Adrenal gland (tissue), 9 donors: ENCODE measurements at regions not wholly inside any gene's neighbourhood (a gene's known extent, or its start where the extent isn't known, plus 50 kb on each side); places are given as distances from the start of the nearest gene placed in this dataset.

ENCODE experiments used
- DNase-seq, 7 donors: peaks; one replicate each; pipeline ENCODE4 v3.0.0-alpha.2; 2019 to 2020
- H3K27ac ChIP-seq, 5 donors: fragments of 200-600 bp; sonication (generic) in 4 of 5; 1 replicate in 3 of 5; 2 replicates in 2 of 5; pipeline versions ENCODE4 v1.5.1 to v1.8.0; 2016 to 2020; ENCODE audit warnings: mild to moderate bottlenecking in 1 of 5
- H3K27me3 ChIP-seq: fragments of 200-600 bp; 2 replicates; pipeline ENCODE4 v1.8.0; 2021
- H3K36me3 ChIP-seq, 2 donors: fragments of 200-600 bp; replicated peaks in 1 of 2; 1 replicate in 1 of 2; 2 replicates in 1 of 2; pipeline versions ENCODE4 v1.5.1 to v1.8.0; 2018 to 2022
- H3K4me1 ChIP-seq, 2 donors: fragments of 200-600 bp; replicated peaks in 1 of 2; 1 replicate in 1 of 2; 2 replicates in 1 of 2; pipeline versions ENCODE4 v1.5.1 to v1.8.0; 2018 to 2021
- H3K4me3 ChIP-seq, 4 donors: fragments of 200-600 bp; sonication (generic) in 3 of 4; one replicate each; pipeline ENCODE4 v1.5.1; 2016 to 2018
- H3K9me3 ChIP-seq, 3 donors: fragments of 200-600 bp; sonication (generic) in 1 of 3; replicated peaks in 1 of 3; 1 replicate in 2 of 3; 2 replicates in 1 of 3; pipeline versions ENCODE4 v1.5.1 to v1.8.0; 2016 to 2021
- POLR2A ChIP-seq, 2 donors: fragments of 450-650 bp; IDR thresholded peaks; one replicate each; pipeline ENCODE4 v1.6.1; 2017; ENCODE audit warnings: antibody characterized with exemption in 2 of 2, mild to moderate bottlenecking in 2 of 2, moderate library complexity in 1 of 2
- WGBS, 4 donors: extraction: QIAGEN DNeasy Blood & Tissue Kit in 2 of 4; methylation state at CpG; one replicate each; pipeline versions ENCODE4 v1.1.5 to v1.1.7; 2013 to 2017; 5-methylcytosine and 5-hydroxymethylcytosine counted together
- intact Hi-C, 2 donors: fragments of 100-400 bp; cut with DNase I; formaldehyde crosslinking; loops; one replicate each; pipeline versions ENCODE4 v1.14.1 to v1.15.0; 2022 to 2023
- TF ChIP-seq, protein P1 (sequence below), 6 experiments: fragments of 450-650 bp in 4 of 6; fragments of 200-600 bp in 2 of 6; sonication (generic) in 1 of 6; IDR thresholded peaks; 1 replicate in 5 of 6; 2 replicates in 1 of 6; pipeline versions ENCODE4 v1.5.1 to v1.8.0; 2016 to 2021; ENCODE audit warnings: antibody characterized with exemption in 6 of 6, mild to moderate bottlenecking in 2 of 6, moderate library complexity in 1 of 6
- donor health status: healthy with polysubstance abuse.
- donor health status: Bipolar disorder and iron deficiency.
- donor health status: DM: yes; HTN: yes; CAD: no.
- donor health status: DM: no; HTN: no; CAD: no.
- donor health status: DM: no; HTN: no; CAD: no.

DNA sequence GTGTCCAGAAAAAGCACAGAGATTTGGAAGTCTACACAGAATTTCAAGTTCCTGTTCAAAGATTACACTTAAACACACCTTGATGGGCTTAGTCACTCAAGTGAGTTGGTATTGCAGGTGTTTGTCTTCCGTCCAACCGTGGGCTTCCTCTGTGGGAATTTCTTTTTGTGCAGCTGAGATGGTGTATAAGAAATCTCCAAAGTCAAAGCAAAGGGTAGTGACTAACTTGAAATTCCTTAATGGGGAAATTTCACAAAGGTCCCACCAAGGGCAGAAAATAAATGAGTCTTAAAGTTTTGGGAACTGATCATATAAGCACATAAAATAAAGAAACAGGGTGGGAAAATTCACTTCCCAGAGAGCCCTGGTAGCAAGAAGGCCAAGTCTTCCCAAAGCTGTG lies 102.0 kb upstream of the TNFAIP3 start:
- WGBS, 4 donors: 85 to 95% (median 91%) methylated on average over 2 of the region's 2 CpGs
- no peaks in the 10 kb centered on the region for H3K27me3 ChIP-seq
- TF ChIP-seq POLR2A (IDR thresholded peaks at IDR 0.05): no peak
- TF ChIP-seq, protein P1, sequence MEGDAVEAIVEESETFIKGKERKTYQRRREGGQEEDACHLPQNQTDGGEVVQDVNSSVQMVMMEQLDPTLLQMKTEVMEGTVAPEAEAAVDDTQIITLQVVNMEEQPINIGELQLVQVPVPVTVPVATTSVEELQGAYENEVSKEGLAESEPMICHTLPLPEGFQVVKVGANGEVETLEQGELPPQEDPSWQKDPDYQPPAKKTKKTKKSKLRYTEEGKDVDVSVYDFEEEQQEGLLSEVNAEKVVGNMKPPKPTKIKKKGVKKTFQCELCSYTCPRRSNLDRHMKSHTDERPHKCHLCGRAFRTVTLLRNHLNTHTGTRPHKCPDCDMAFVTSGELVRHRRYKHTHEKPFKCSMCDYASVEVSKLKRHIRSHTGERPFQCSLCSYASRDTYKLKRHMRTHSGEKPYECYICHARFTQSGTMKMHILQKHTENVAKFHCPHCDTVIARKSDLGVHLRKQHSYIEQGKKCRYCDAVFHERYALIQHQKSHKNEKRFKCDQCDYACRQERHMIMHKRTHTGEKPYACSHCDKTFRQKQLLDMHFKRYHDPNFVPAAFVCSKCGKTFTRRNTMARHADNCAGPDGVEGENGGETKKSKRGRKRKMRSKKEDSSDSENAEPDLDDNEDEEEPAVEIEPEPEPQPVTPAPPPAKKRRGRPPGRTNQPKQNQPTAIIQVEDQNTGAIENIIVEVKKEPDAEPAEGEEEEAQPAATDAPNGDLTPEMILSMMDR (IDR thresholded peaks at IDR 0.05): no peak
- H3K4me3 ChIP-seq: no peak overlapping the region
- no peak overlapping the region for H3K27ac ChIP-seq
- H3K4me1 ChIP-seq: no peaks in the 10 kb centered on the region
- intact Hi-C loops: no loop called here
- no peaks in the 10 kb centered on the region for H3K36me3 ChIP-seq
- no peak for DNase-seq
- no peaks in the 10 kb centered on the region for H3K9me3 ChIP-seq

DNA sequence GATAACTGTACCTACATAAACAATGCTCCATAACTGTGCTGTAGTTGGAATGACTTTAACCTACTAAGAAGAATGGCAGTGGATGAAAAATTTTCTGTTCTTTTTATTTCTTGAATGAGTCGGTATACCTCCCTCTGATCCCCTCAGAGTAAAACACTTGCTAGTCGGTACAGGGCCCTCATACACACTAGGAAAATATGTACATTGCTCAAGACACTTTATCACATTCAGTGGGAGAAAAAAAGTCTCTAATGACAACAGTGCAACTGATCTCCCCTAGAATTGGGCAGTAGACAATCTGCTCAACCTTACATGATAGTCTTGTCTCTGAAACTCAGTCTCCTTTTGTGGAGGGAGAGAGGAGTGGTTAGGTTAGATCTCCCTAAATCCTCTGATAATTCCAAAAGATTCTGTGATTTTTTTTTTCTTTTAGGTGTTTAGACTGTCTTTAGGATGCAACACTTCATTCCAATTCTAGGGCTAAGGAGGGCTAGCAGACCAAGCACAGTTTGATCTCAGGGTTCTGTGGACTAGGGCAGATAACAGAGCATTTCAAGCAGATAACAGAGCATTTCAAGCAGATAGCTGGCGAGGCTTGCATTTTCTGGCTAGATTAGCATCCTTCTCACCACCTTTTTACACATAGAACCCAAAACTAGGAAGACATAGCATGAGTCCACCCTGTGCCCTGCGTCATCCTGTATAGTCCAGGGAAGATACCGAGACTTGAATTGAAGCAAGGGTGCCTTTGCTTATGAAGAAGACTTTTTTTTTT lies 100.3 kb upstream of the TNFAIP3 start:
- Histone ChIP-seq H3K36me3 (no peaks in the 10 kb centered on the region), H3K4me3 (no peak overlapping the region), H3K9me3 (no peaks in the 10 kb centered on the region), H3K27me3 (no peaks in the 10 kb centered on the region), H3K4me1 (no peaks in the 10 kb centered on the region), H3K27ac (no peak overlapping the region)
- TF ChIP-seq POLR2A (IDR thresholded peaks at IDR 0.05): no peak
- TF ChIP-seq, protein P1 (IDR thresholded peaks at IDR 0.05): no peak
- DNase-seq: no peak
- 90 to 93% (median 92%) methylated on average over 5 of the region's 5 CpGs for WGBS, 4 donors
- intact Hi-C loops: no loop called here

DNA sequence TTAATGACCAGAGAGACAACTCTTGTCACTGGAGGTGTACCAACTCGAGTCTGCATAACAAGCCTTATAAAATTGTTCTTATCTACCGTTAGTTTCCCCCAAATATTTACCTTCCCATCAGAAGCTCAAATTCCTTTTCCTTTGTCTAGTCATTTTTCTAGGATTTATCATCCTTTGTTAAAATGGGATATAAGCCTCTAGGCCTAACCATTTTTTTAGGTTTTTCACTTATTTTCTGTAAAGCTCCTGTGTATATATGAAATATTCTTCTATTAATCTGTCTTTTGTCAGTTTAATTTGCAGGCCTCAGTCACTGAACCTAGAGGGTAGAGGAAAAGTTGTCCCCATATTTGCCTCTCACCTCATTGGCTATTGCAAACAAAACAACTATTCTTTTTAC lies 99.6 kb upstream of the TNFAIP3 start:
- H3K27ac ChIP-seq: no peak overlapping the region
- no peak for TF ChIP-seq POLR2A (IDR thresholded peaks at IDR 0.05)
- TF ChIP-seq, protein P1 (IDR thresholded peaks at IDR 0.05): no peak
- intact Hi-C loops: no loop called here
- no peaks in the 10 kb centered on the region for H3K27me3 ChIP-seq
- H3K4me3 ChIP-seq: no peak overlapping the region
- H3K9me3 ChIP-seq: no peaks in the 10 kb centered on the region
- DNase-seq: no peak
- H3K4me1 ChIP-seq: no peaks in the 10 kb centered on the region
- no peaks in the 10 kb centered on the region for H3K36me3 ChIP-seq
- 82 to 90% (median 88%) methylated on average over 2 of the region's 2 CpGs for WGBS, 4 donors

DNA sequence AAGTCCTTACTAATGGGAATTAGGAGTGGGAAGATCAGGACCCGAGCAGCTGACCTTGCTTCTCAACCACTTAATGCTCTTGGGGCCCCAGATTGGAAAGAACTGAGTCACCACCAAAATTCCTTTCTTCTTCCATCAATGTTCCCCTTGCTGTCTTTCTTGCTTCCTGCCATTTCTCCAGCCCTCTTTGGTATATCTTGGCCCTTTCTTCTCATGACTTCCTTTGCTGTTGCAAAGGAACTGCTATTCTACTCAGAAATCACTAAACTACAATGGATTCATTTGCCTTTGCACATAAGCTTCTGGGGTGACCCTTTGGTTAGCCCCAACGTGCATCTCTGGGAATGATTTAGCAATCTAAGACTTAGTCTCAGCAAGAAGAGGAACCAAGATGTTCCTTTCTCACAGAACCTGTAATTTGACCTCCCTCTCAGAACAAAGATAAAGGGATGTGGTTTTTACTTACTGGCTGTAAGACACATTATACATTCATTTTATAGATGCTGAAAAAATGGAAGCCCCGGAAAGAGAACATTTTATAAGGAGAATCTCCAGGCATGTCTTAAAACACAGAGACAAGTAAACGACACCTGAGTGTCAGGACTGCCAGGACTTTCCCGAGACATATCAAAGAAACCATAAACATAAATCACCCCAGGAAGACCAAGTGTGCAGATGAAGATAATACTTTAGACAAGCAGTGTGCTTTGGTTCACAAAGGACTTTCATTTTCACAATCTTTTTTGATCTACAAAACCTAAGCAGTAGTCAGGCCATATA lies 99.0 kb upstream of the TNFAIP3 start:
- Histone ChIP-seq H3K36me3 (no peaks in the 10 kb centered on the region), H3K4me1 (no peaks in the 10 kb centered on the region), H3K27ac (no peak overlapping the region), H3K27me3 (no peaks in the 10 kb centered on the region), H3K4me3 (no peak overlapping the region), H3K9me3 (no peaks in the 10 kb centered on the region)
- WGBS, 4 donors: 57 to 67% (median 64%) methylated on average over 5 of the region's 5 CpGs
- TF ChIP-seq, protein P1 (IDR thresholded peaks at IDR 0.05): no peak
- TF ChIP-seq POLR2A (IDR thresholded peaks at IDR 0.05): no peak
- no peak for DNase-seq
- intact Hi-C loops: no loop called here
